ENCODE measurements at regions not wholly inside any gene's neighbourhood (a gene's known extent, or its start where the extent isn't known, plus 50 kb on each side); places are given as distances from the start of the nearest gene placed in this dataset.

GRCh38 chr13:91264484-91264883 is 83.0 kb upstream of the MIR17HG start:
- DNase-seq (ENCODE audit: low read depth, low spot score): no peak
- H3K27me3 ChIP-seq (ENCODE audit: control insufficient read depth, insufficient read depth, low read length): no peaks in the 10 kb centered on the region
- ChIA-PET CTCF (no interaction called here), POLR2A (no interaction called here)
- TF ChIP-seq CTCF (IDR thresholded peaks at IDR 0.05; ENCODE audit: low read depth, low read length): no peak
- H3K9me3 ChIP-seq (ENCODE audit: control insufficient read depth, insufficient read depth, low read length): no peaks in the 10 kb centered on the region
- H3K27ac ChIP-seq (ENCODE audit: low read depth, low read length): no peak overlapping the region
- no peak overlapping the region for H3K4me3 ChIP-seq (ENCODE audit: low read depth, low read length)

- DNase-seq (ENCODE audit: low read depth, low spot score): no peak
- Histone ChIP-seq H3K27ac (ENCODE audit: low read depth, low read length) (no peak overlapping the region), H3K9me3 (ENCODE audit: control insufficient read depth, insufficient read depth, low read length) (no peaks in the 10 kb centered on the region), H3K4me3 (ENCODE audit: low read depth, low read length) (no peak overlapping the region), H3K27me3 (ENCODE audit: control insufficient read depth, insufficient read depth, low read length) (no peaks in the 10 kb centered on the region)
- CTCF ChIA-PET: no interaction called here
- POLR2A ChIA-PET: no interaction called here
- no peak for TF ChIP-seq CTCF (IDR thresholded peaks at IDR 0.05; ENCODE audit: low read depth, low read length)
These were observed 78.2 kb upstream of the MIR17HG start for GRCh38 chr13:91269237-91269636.

GRCh38 chr13:91270031-91270430 is 77.5 kb upstream of the MIR17HG start:
- ChIA-PET CTCF (no interaction called here), POLR2A (no interaction called here)
- no peaks in the 10 kb centered on the region for H3K9me3 ChIP-seq (ENCODE audit: control insufficient read depth, insufficient read depth, low read length)
- no peak for DNase-seq (ENCODE audit: low read depth, low spot score)
- TF ChIP-seq CTCF (IDR thresholded peaks at IDR 0.05; ENCODE audit: low read depth, low read length): no peak
- no peak overlapping the region for H3K27ac ChIP-seq (ENCODE audit: low read depth, low read length)
- no peak overlapping the region for H3K4me3 ChIP-seq (ENCODE audit: low read depth, low read length)
- H3K27me3 ChIP-seq (ENCODE audit: control insufficient read depth, insufficient read depth, low read length): no peaks in the 10 kb centered on the region

GRCh38 chr13:91272235-91272777 is 75.2 kb upstream of the MIR17HG start:
- ChIA-PET POLR2A (no interaction called here), CTCF (no interaction called here)
- Histone ChIP-seq H3K4me3 (ENCODE audit: low read depth, low read length) (no peak overlapping the region), H3K27ac (ENCODE audit: low read depth, low read length) (no peak overlapping the region), H3K27me3 (ENCODE audit: control insufficient read depth, insufficient read depth, low read length) (no peaks in the 10 kb centered on the region), H3K9me3 (ENCODE audit: control insufficient read depth, insufficient read depth, low read length) (no peaks in the 10 kb centered on the region)
- no peak for TF ChIP-seq CTCF (IDR thresholded peaks at IDR 0.05; ENCODE audit: low read depth, low read length)
- no peak for DNase-seq (ENCODE audit: low read depth, low spot score)

GRCh38 chr13:91273675-91274074 is 73.8 kb upstream of the MIR17HG start:
- Histone ChIP-seq H3K9me3 (ENCODE audit: control insufficient read depth, insufficient read depth, low read length) (no peaks in the 10 kb centered on the region), H3K4me3 (ENCODE audit: low read depth, low read length) (no peak overlapping the region), H3K27me3 (ENCODE audit: control insufficient read depth, insufficient read depth, low read length) (no peaks in the 10 kb centered on the region), H3K27ac (ENCODE audit: low read depth, low read length) (no peak overlapping the region)
- POLR2A ChIA-PET: no interaction called here
- CTCF ChIA-PET: no interaction called here
- no peak for TF ChIP-seq CTCF (IDR thresholded peaks at IDR 0.05; ENCODE audit: low read depth, low read length)
- DNase-seq (ENCODE audit: low read depth, low spot score): no peak

Data from AG04450 (cell line).